ENCODE measurements at regions not wholly inside any gene's neighbourhood (a gene's known extent, or its start where the extent isn't known, plus 50 kb on each side); places are given as distances from the start of the nearest gene placed in this dataset.

- Histone ChIP-seq H3K9me3 (no peaks in the 10 kb centered on the region), H3K27ac (no peak overlapping the region), H3K4me1 (no peaks in the 10 kb centered on the region), H3K4me3 (no peak overlapping the region), H3K27me3 (no peaks in the 10 kb centered on the region), H3K9ac (no peak overlapping the region), H4K20me1 (no peaks in the 10 kb centered on the region), H3K36me3 (no peaks in the 10 kb centered on the region), H3K4me2 (no peak overlapping the region)
- no peak for TF ChIP-seq Cebpa-rat (IDR thresholded peaks at IDR 0.05)
These were observed 812.7 kb upstream of the COBL start for GRCh38 chr7:52129278-52129677.

- no peak for TF ChIP-seq Cebpa-rat (IDR thresholded peaks at IDR 0.05)
- Histone ChIP-seq H3K9me3 (no peaks in the 10 kb centered on the region), H3K4me3 (no peak overlapping the region), H3K9ac (no peak overlapping the region), H3K36me3 (no peaks in the 10 kb centered on the region), H4K20me1 (no peaks in the 10 kb centered on the region), H3K4me2 (no peak overlapping the region), H3K27me3 (no peaks in the 10 kb centered on the region), H3K27ac (no peak overlapping the region), H3K4me1 (no peaks in the 10 kb centered on the region)
These were observed 804.3 kb upstream of the COBL start for GRCh38 chr7:52120912-52121311.

- Histone ChIP-seq H3K9ac (no peak overlapping the region), H3K27me3 (no peaks in the 10 kb centered on the region), H3K36me3 (no peaks in the 10 kb centered on the region), H3K4me3 (no peak overlapping the region), H3K9me3 (no peaks in the 10 kb centered on the region), H3K4me2 (no peak overlapping the region), H3K27ac (no peak overlapping the region), H3K4me1 (no peaks in the 10 kb centered on the region), H4K20me1 (no peaks in the 10 kb centered on the region)
- no peak for TF ChIP-seq Cebpa-rat (IDR thresholded peaks at IDR 0.05)
These were observed 802.9 kb upstream of the COBL start for GRCh38 chr7:52119537-52119936.

- no peaks in the 10 kb centered on the region for H3K9me3 ChIP-seq
- H4K20me1 ChIP-seq, result no peaks in the 10 kb centered on the region
- TF ChIP-seq Cebpa-rat (IDR thresholded peaks at IDR 0.05), result no peak
- no peak overlapping the region for H3K4me3 ChIP-seq
- no peaks in the 10 kb centered on the region for H3K27me3 ChIP-seq
- H3K36me3 ChIP-seq, result no peaks in the 10 kb centered on the region
- H3K27ac ChIP-seq, result no peak overlapping the region
- H3K4me2 ChIP-seq, result no peak overlapping the region
- no peak overlapping the region for H3K9ac ChIP-seq
- H3K4me1 ChIP-seq, result no peaks in the 10 kb centered on the region
These were observed 797.9 kb upstream of the COBL start for GRCh38 chr7:52114509-52114908.

- Histone ChIP-seq H3K4me1 (no peaks in the 10 kb centered on the region), H3K27ac (no peak overlapping the region)
- TF ChIP-seq Cebpa-rat (IDR thresholded peaks at IDR 0.05), result no peak
These were observed 797.4 kb upstream of the COBL start for GRCh38 chr7:52114056-52114455.

GRCh38 chr7:52107355-52107754, 790.7 kb upstream of the COBL start:
- no peaks in the 10 kb centered on the region for H3K36me3 ChIP-seq
- H3K27me3 ChIP-seq, result no peaks in the 10 kb centered on the region
- H3K9me3 ChIP-seq, result no peaks in the 10 kb centered on the region
- H4K20me1 ChIP-seq, result no peaks in the 10 kb centered on the region
- no peak overlapping the region for H3K4me2 ChIP-seq
- no peak overlapping the region for H3K4me3 ChIP-seq
- TF ChIP-seq Cebpa-rat (IDR thresholded peaks at IDR 0.05), result no peak
- no peak overlapping the region for H3K27ac ChIP-seq
- no peak overlapping the region for H3K9ac ChIP-seq
- no peaks in the 10 kb centered on the region for H3K4me1 ChIP-seq

More at GRCh38 chr7:52114056-52114455, 797.4 kb upstream of the COBL start:
- Histone ChIP-seq H3K4me3 (no peak overlapping the region), H3K36me3 (no peaks in the 10 kb centered on the region), H3K27me3 (no peaks in the 10 kb centered on the region), H3K9ac (no peak overlapping the region), H4K20me1 (no peaks in the 10 kb centered on the region), H3K4me2 (no peak overlapping the region), H3K9me3 (no peaks in the 10 kb centered on the region)

GRCh38 chr7:52095861-52096260, 779.3 kb upstream of the COBL start:
- no peak for TF ChIP-seq Cebpa-rat (IDR thresholded peaks at IDR 0.05)
- H3K36me3 ChIP-seq, result no peaks in the 10 kb centered on the region
- no peaks in the 10 kb centered on the region for H3K27me3 ChIP-seq
- H4K20me1 ChIP-seq, result no peaks in the 10 kb centered on the region
- H3K4me3 ChIP-seq, result no peak overlapping the region
- H3K9me3 ChIP-seq, result no peaks in the 10 kb centered on the region
- no peaks in the 10 kb centered on the region for H3K4me1 ChIP-seq
- no peak overlapping the region for H3K4me2 ChIP-seq
- H3K9ac ChIP-seq, result no peak overlapping the region
- no peak overlapping the region for H3K27ac ChIP-seq

- Histone ChIP-seq H3K27me3 (no peaks in the 10 kb centered on the region), H4K20me1 (no peaks in the 10 kb centered on the region), H3K9me3 (no peaks in the 10 kb centered on the region), H3K27ac (no peak overlapping the region), H3K9ac (no peak overlapping the region), H3K36me3 (no peaks in the 10 kb centered on the region), H3K4me1 (no peaks in the 10 kb centered on the region), H3K4me3 (no peak overlapping the region), H3K4me2 (no peak overlapping the region)
- TF ChIP-seq Cebpa-rat (IDR thresholded peaks at IDR 0.05), result no peak
These were observed 775.4 kb upstream of the COBL start for GRCh38 chr7:52091996-52092395.

- H3K9me3 ChIP-seq, result no peaks in the 10 kb centered on the region
- no peaks in the 10 kb centered on the region for H3K27me3 ChIP-seq
- TF ChIP-seq Cebpa-rat (IDR thresholded peaks at IDR 0.05), result no peak
- H3K27ac ChIP-seq, result no peak overlapping the region
- no peaks in the 10 kb centered on the region for H3K4me1 ChIP-seq
- no peaks in the 10 kb centered on the region for H4K20me1 ChIP-seq
- H3K36me3 ChIP-seq, result no peaks in the 10 kb centered on the region
- no peak overlapping the region for H3K4me2 ChIP-seq
- no peak overlapping the region for H3K9ac ChIP-seq
- H3K4me3 ChIP-seq, result no peak overlapping the region
These were observed 774.5 kb upstream of the COBL start for GRCh38 chr7:52091101-52091500.

GRCh38 chr7:52088008-52088901, 771.6 kb upstream of the COBL start:
- Histone ChIP-seq H3K4me2 (no peak overlapping the region), H3K27ac (no peak overlapping the region), H3K9ac (no peak overlapping the region), H3K4me1 (no peaks in the 10 kb centered on the region), H3K9me3 (no peaks in the 10 kb centered on the region), H3K36me3 (no peaks in the 10 kb centered on the region), H4K20me1 (no peaks in the 10 kb centered on the region), H3K27me3 (no peaks in the 10 kb centered on the region), H3K4me3 (no peak overlapping the region)
- no peak for TF ChIP-seq Cebpa-rat (IDR thresholded peaks at IDR 0.05)
